ENCODE measurements at regions not wholly inside any gene's neighbourhood (a gene's known extent, or its start where the extent isn't known, plus 50 kb on each side); places are given as distances from the start of the nearest gene placed in this dataset.
"Not testable (repeated sequence)": the region's sequence is repeated elsewhere in the genome, so short reads cannot be mapped to it uniquely, and the experiment has no call there.

DNA sequence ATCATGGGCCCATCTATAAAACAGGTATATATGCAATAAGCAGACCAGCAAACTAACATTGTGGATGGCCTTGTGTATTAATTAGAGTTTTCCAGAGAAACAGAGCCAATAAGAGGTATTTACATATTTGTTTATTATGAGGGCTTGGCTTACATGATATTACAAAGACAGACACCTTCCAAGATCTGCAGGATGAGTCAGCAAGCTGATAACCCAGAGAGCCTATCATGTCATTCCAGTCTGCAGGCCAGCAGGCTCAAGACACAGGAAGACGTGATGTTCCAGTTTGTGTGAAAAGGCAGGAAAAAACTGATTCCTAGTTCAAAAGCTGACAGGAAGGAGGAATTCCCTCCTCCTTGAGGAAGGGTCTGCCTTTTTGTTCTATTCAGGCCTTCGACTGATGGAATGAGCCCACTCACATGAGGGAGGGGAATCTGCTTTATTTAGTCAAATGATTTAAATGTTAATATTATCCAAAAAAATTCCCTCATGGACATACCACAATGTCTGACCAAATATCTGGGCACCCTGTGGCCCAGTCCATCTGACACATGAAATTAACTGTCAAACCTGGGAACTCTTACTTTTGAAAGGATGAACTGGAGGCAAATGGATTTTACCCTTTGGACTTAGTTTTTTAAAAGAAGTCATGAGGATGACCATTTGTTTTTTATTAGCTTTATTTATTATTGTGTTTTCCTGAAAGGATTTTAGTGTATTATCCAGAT is 161.2 kb upstream of the CHD1 start:
- DNase-seq (ENCODE audit: low read depth in 4 of 4, low spot score in 3 of 4): no peak

DNA sequence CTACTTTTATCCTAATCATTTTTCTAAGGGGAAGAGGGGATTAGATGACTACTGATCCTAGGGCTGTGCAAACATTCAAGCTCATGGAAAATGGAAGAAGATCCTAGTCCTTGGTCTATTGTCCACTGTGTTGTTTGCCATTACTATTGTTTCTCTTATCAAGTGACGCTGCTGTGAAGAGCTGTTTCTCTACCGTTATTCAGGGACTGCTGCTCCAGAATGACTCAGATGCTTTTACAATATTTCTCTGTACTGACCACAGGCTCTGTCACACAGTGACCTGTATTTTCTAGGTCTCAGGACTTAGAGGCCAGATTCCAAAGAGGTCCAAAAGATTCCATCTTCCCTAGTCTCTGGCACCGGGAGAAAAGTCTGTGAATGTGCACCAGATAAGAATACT is 159.5 kb upstream of the CHD1 start:
- no peak for DNase-seq (ENCODE audit: low read depth in 4 of 4, low spot score in 3 of 4)

DNA sequence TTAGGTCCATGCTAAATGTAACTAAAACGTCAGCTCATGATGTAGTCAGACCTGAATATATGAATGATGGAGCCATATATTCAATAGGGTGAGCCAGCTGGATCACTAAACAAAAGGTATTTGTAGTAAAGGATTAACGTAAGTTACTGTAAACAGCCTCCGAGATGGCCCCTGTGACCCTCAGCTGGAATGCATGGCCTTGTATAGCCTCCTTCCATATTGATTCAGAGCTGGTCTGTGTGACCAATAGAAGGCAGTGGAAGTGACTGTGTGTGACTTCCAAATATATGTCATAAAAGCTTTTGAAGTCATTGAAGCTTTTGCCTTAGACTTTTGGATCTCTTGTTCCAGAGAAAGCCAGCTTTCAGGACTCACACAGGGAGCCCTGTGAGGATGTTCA is 154.4 kb upstream of the CHD1 start:
- DNase-seq (ENCODE audit: low read depth in 4 of 4, low spot score in 3 of 4): no peak

- DNase-seq (ENCODE audit: low read depth in 4 of 4, low spot score in 3 of 4): no peak
Observed at GRCh38 chr5:99081711-99082110, 152.9 kb upstream of the CHD1 start.

DNA sequence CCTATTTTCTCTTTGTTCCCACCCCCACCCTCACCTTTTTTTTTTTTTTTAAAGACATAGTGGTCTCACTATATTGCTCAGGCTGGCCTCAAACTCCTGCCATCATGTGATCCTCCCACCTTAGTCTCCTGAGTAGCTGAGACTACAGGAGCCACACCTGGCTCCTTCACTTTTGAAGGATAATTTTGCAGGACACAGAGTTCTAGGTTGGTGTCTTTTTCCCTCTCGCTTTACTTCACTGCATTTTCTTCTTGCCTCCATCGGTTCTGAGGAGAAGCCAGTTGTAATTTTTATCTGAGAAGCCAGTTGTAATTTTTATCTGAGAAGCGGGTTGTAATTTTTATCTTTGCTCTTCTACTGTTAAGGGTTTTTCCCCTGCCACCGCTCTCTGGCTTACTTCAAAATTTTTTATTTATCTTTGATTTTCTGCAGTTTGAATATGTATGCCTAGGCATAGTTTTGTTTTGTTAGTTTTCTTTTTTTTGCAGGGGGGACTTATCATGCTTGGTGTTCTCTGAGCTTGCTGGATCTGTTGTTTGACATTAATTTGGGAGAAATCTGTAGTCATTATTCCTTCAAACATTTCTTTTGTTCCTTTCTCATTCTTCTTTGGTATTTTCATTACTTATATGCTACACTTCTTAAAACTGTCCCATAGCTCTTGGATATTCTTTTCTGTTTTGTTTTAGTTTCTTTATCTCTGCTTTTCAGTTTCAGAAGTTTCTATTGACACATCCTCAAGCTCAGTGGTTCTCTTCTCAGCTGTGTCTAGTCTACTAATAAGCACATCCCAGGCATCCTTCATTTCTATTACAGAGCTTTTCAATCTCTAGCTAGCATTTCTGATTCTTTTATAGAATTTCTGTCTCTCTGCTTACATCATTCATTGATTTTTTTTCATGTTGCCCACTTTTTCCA is 148.2 kb upstream of the CHD1 start:
- DNase-seq (ENCODE audit: low read depth in 4 of 4, low spot score in 3 of 4): no peak

- no peak for DNase-seq (ENCODE audit: low read depth in 4 of 4, low spot score in 3 of 4)
Observed at GRCh38 chr5:99072846-99073245, 144.0 kb upstream of the CHD1 start.

- DNase-seq (ENCODE audit: low read depth in 4 of 4, low spot score in 3 of 4): no peak
Observed at GRCh38 chr5:99070822-99071221, 142.0 kb upstream of the CHD1 start.

DNA sequence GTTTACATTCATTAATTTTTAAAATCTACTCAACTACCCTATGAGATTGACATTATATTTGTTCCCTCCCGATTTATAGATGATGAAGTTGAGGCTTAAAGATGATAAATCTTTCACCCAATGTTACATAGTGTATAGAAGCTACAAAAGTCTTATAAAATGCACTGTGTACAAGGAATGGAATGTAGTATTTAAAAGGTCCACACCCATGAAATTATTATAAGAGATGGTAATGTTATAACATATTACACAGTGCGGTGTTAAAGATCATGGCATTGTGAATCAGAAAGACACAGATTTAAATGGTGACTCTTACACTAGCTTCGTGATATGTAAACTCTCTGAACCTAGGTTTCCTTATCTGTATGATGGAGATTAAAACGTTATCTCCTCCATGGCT is 141.6 kb upstream of the CHD1 start:
- DNase-seq (ENCODE audit: low read depth in 4 of 4, low spot score in 3 of 4): no peak

DNA sequence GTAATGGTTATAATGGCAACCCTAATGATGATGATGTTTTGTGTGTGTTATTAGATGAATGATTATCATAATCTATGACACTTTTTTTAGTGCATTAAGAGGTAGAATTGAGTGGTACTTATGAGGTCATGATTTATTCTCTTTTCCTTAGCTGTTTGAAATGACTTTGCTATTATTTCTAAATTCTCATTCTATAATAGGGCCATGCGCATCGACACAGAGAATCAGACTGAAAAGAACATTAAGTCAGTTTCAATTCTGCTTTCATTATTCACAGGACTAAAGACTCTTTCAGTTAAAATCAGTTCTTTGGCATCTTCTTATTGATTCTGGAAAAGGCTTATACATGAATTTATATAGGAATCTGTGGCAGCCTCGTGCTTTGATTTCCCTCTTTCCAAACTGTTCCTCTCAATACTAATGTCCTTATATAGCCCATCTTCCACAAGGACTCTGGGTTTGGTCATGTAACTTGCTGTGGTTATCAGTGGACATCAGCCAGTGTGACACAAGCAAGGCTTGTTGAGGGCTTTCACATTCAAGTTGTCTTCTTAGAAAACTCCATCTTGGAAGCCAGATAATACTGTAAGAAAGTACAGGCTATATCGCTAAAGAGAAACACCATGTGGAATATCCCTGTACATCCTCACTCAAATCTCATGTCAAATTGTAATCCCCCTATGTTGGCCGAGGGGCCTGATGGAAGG is 140.3 kb upstream of the CHD1 start:
- no peak for DNase-seq (ENCODE audit: low read depth in 4 of 4, low spot score in 3 of 4)

GRCh38 chr5:99063737-99064136 is 134.9 kb upstream of the CHD1 start:
- no peak for DNase-seq (ENCODE audit: low read depth in 4 of 4, low spot score in 3 of 4)

GRCh38 chr5:99061711-99062110 is 132.9 kb upstream of the CHD1 start:
- DNase-seq (ENCODE audit: low read depth in 4 of 4, low spot score in 3 of 4): no peak

GRCh38 chr5:99061299-99061698 is 132.5 kb upstream of the CHD1 start:
- no peak for DNase-seq (ENCODE audit: low read depth in 4 of 4, low spot score in 3 of 4)

- DNase-seq (ENCODE audit: low read depth in 4 of 4, low spot score in 3 of 4): peak; percentile 14 to 39 (median 32)
Observed at GRCh38 chr5:99060306-99061261, 131.8 kb upstream of the CHD1 start.

DNA sequence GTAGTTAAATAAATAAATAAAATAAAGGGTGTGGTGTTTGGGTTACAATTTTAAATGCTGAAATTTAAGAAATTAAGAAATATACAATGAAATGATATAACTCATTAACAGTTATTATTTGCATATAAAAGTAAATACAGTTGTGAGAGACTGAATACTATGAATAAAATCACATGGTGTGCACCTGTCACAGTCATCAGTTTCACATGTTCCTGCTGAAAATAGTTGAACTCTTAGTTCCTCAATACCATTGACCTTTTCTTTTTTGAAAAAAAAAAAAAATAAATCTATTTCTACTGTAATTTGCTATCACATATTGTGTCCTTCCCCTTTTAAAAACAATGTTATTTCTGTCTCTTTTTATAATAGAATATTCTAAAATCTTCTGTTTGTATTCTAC is 130.9 kb upstream of the CHD1 start:
- DNase-seq (ENCODE audit: low read depth in 4 of 4, low spot score in 3 of 4): no peak

DNA sequence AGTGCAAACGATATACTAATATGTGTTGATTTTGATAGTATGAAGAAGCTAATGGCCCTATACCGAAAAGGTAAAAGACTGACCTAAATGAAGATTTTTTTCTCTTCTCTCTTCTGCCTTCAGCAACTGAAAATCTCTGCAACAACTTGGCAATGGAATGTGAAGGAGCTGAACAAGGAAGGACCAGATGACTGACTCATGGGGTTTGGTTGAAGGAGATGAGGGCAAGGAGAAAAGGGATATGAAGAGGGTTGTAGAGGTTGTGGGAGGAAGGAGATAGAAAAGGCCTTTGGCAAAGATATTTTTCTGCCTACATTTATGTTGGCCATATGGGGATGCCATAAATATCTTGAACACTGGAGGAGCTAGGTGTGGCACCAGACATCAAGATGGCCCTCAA is 129.7 kb upstream of the CHD1 start:
- DNase-seq (ENCODE audit: low read depth in 4 of 4, low spot score in 3 of 4): no peak

GRCh38 chr5:99054972-99055371 is 126.2 kb upstream of the CHD1 start:
- no peak for DNase-seq (ENCODE audit: low read depth in 4 of 4, low spot score in 3 of 4)

DNA sequence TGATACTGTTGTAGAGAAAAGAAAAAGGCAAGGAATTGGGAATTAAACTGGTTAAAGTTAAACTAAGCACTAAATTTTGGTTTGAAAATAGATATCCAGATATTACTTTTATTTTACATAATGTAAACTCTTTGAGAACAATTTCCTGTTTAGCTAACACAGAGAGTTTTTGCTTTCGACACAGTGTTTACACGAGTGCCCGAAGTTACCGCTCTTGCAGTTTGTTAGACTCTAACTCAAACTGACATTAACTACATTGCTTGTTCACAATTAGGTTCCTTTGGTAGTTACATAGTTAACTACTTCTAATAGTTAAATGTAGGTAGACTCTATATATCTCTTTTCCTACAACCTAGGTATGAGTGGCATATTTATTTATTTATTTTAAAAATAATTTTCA is 117.1 kb upstream of the CHD1 start:
- DNase-seq (ENCODE audit: low read depth in 4 of 4, low spot score in 3 of 4): no peak

DNA sequence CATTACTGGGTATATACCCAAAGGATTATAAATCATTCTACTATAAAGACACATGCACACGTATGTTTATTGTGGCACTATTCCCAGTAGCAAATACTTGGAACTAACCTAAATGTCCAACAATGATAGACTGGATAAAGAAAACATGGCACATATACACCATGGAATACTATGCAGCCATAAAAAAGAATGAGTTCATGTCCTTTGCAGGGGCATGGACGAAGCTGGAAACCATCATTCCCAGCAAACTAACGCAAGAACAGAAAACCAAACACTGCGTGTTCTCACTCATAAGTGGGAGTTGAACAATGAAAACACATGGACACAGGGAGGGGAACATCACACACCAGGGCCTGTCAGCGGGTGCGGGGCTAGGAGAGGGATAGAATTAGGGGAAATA is 114.5 kb upstream of the CHD1 start:
- DNase-seq (ENCODE audit: low read depth in 4 of 4, low spot score in 3 of 4): not testable (repeated sequence)

GRCh38 chr5:99037668-99038067 is 108.9 kb upstream of the CHD1 start:
- no peak for DNase-seq (ENCODE audit: low read depth in 4 of 4, low spot score in 3 of 4)

DNA sequence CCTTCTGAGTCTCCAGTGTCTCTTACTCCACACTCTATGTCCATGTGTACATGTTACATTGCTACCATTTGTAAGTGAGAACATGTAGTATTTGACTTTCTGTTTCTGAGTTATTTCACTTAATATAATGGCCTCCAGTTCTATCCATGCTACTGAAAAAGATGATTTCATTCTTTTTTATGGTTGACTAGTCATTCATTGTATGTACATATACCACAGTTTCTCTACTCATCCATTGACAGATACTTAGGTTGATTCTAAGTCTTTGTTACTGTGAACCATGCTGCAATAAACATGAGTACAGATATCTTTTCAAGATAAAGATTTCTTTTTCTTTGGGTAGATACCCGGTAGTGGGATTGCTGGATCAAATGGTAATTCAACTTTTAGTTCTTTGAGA is 107.1 kb upstream of the CHD1 start:
- no peak for DNase-seq (ENCODE audit: low read depth in 4 of 4, low spot score in 3 of 4)

Measured in left renal pelvis (tissue), 4 donors.